ENCODE measurements at regions not wholly inside any gene's neighbourhood (a gene's known extent, or its start where the extent isn't known, plus 50 kb on each side); places are given as distances from the start of the nearest gene placed in this dataset.

GRCh38 chr1:168970926-168971659 is 135.4 kb upstream of the ATP1B1 start:
- no peak for DNase-seq (ENCODE audit: low read depth)
- TF ChIP-seq MYC (IDR thresholded peaks at IDR 0.05; ENCODE audit: low read depth, low read length) (no peak), POLR2A (IDR thresholded peaks at IDR 0.05; ENCODE audit: extremely low read depth, insufficient read length) (no peak)
- TF ChIP-seq, protein P1, sequence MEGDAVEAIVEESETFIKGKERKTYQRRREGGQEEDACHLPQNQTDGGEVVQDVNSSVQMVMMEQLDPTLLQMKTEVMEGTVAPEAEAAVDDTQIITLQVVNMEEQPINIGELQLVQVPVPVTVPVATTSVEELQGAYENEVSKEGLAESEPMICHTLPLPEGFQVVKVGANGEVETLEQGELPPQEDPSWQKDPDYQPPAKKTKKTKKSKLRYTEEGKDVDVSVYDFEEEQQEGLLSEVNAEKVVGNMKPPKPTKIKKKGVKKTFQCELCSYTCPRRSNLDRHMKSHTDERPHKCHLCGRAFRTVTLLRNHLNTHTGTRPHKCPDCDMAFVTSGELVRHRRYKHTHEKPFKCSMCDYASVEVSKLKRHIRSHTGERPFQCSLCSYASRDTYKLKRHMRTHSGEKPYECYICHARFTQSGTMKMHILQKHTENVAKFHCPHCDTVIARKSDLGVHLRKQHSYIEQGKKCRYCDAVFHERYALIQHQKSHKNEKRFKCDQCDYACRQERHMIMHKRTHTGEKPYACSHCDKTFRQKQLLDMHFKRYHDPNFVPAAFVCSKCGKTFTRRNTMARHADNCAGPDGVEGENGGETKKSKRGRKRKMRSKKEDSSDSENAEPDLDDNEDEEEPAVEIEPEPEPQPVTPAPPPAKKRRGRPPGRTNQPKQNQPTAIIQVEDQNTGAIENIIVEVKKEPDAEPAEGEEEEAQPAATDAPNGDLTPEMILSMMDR (IDR thresholded peaks at IDR 0.05; ENCODE audit: low read depth, low read length): no peak
- TF ChIP-seq, protein P2, sequence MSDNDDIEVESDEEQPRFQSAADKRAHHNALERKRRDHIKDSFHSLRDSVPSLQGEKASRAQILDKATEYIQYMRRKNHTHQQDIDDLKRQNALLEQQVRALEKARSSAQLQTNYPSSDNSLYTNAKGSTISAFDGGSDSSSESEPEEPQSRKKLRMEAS (IDR thresholded peaks at IDR 0.05; ENCODE audit: low read depth, low read length): no peak
- H3K4me3 ChIP-seq (ENCODE audit: low read depth, low read length): no peak overlapping the region

- TF ChIP-seq, protein P1 (IDR thresholded peaks at IDR 0.05; ENCODE audit: low read depth, low read length): no peak
- TF ChIP-seq MYC (IDR thresholded peaks at IDR 0.05; ENCODE audit: low read depth, low read length) (no peak), POLR2A (IDR thresholded peaks at IDR 0.05; ENCODE audit: extremely low read depth, insufficient read length) (no peak)
- TF ChIP-seq, protein P2 (IDR thresholded peaks at IDR 0.05; ENCODE audit: low read depth, low read length): no peak
- no peak for DNase-seq (ENCODE audit: low read depth)
- no peak overlapping the region for H3K4me3 ChIP-seq (ENCODE audit: low read depth, low read length)
Observed at GRCh38 chr1:168972225-168972624, 134.3 kb upstream of the ATP1B1 start.

DNA sequence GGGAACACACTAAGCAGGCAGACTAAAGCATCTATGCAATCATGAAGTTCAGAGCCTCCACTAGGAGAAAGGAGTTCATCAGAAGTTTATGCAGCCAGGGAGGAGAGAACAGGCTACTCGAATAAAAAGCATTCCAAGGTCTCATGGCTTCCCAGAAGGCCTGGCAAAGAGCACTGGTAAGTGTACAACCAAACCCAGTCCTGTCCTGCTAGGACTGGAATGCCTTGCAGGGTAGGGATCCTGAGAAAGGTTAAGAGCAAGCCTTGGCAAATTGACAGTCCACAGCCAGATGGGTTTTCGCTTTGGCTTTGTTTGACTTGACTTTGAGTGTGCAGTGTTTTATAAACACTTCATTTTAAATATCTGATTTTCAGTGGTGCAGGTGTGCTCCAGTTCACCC is 133.6 kb upstream of the ATP1B1 start:
- no peak overlapping the region for H3K4me3 ChIP-seq (ENCODE audit: low read depth, low read length)
- DNase-seq (ENCODE audit: low read depth): no peak
- TF ChIP-seq, protein P1 (IDR thresholded peaks at IDR 0.05; ENCODE audit: low read depth, low read length): no peak
- TF ChIP-seq, protein P2 (IDR thresholded peaks at IDR 0.05; ENCODE audit: low read depth, low read length): no peak
- TF ChIP-seq POLR2A (IDR thresholded peaks at IDR 0.05; ENCODE audit: extremely low read depth, insufficient read length): no peak
- TF ChIP-seq MYC (IDR thresholded peaks at IDR 0.05; ENCODE audit: low read depth, low read length): no peak

DNA sequence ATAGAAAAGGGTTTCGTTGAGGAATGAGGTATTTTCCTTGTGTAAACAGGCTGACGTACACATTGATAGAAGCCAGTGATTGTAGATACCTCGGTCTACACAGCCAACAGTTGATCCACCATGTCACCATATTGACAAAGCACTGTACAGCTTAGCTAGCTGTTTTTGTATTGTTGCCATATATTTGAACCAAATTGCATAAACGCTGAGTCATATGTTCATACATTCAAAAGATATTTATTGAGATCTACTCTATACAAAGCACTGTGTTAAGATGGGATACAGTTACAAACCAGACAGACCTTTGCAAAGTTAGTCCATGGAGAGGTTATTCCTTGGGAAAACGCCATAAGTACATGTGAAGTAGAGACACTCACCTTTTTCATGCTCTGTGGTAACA is 132.4 kb upstream of the ATP1B1 start:
- TF ChIP-seq POLR2A (IDR thresholded peaks at IDR 0.05; ENCODE audit: extremely low read depth, insufficient read length) (no peak), MYC (IDR thresholded peaks at IDR 0.05; ENCODE audit: low read depth, low read length) (no peak)
- TF ChIP-seq, protein P2 (IDR thresholded peaks at IDR 0.05; ENCODE audit: low read depth, low read length): no peak
- TF ChIP-seq, protein P1 (IDR thresholded peaks at IDR 0.05; ENCODE audit: low read depth, low read length): no peak
- no peak overlapping the region for H3K4me3 ChIP-seq (ENCODE audit: low read depth, low read length)
- no peak for DNase-seq (ENCODE audit: low read depth)

GRCh38 chr1:168974611-168975010 is 131.9 kb upstream of the ATP1B1 start:
- no peak overlapping the region for H3K4me3 ChIP-seq (ENCODE audit: low read depth, low read length)
- no peak for DNase-seq (ENCODE audit: low read depth)
- TF ChIP-seq MYC (IDR thresholded peaks at IDR 0.05; ENCODE audit: low read depth, low read length) (no peak), POLR2A (IDR thresholded peaks at IDR 0.05; ENCODE audit: extremely low read depth, insufficient read length) (no peak)
- TF ChIP-seq, protein P2 (IDR thresholded peaks at IDR 0.05; ENCODE audit: low read depth, low read length): no peak
- TF ChIP-seq, protein P1 (IDR thresholded peaks at IDR 0.05; ENCODE audit: low read depth, low read length): no peak

Data from NB4 (cell line).